Fibroblast of villous mesenchyme (primary cell): ENCODE measurements at regions not wholly inside any gene's neighbourhood (a gene's known extent, or its start where the extent isn't known, plus 50 kb on each side); places are given as distances from the start of the nearest gene placed in this dataset.

Source experiments
- DNase-seq: peaks from one replicate; pipeline ENCODE4 v3.0.0-alpha.2; 2010; ENCODE audit warnings: low read depth
- H3K4me3 ChIP-seq: 2 replicates; pipeline ENCODE4 v1.5.1; 2011; ENCODE audit warnings: low read depth, mild to moderate bottlenecking, low read length
- TF ChIP-seq, protein P1 (sequence below): IDR thresholded peaks from 2 replicates; pipeline ENCODE4 v1.5.1; 2012; ENCODE audit warnings: low read depth, mild to moderate bottlenecking, low read length; ENCODE audit not compliant: insufficient read depth

DNA sequence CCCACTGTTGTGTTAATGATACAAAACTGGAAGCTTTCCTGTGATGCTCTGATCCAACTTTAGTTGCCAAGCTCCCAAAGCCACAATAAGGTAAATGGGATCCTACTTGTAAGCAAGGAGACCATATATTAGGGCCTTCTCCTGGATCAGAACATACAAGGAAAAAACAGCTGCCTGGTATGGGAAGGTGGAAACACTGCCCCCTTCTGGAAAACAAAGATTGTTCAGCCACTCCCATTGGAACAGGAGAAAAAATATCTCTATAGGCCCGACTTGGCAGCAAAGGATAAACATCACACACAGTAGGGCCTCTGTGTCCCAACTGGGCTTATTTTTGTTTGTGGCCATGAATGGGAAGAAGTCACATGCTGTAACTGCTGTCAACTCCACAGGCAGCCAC is 166.5 kb downstream of the TBX22 start:
- no peak overlapping the region for H3K4me3 ChIP-seq
- no peak for DNase-seq
- TF ChIP-seq, protein P1, sequence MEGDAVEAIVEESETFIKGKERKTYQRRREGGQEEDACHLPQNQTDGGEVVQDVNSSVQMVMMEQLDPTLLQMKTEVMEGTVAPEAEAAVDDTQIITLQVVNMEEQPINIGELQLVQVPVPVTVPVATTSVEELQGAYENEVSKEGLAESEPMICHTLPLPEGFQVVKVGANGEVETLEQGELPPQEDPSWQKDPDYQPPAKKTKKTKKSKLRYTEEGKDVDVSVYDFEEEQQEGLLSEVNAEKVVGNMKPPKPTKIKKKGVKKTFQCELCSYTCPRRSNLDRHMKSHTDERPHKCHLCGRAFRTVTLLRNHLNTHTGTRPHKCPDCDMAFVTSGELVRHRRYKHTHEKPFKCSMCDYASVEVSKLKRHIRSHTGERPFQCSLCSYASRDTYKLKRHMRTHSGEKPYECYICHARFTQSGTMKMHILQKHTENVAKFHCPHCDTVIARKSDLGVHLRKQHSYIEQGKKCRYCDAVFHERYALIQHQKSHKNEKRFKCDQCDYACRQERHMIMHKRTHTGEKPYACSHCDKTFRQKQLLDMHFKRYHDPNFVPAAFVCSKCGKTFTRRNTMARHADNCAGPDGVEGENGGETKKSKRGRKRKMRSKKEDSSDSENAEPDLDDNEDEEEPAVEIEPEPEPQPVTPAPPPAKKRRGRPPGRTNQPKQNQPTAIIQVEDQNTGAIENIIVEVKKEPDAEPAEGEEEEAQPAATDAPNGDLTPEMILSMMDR = no peak

GRCh38 chrX:80184854-80185253 is 170.3 kb downstream of the TBX22 start:
- TF ChIP-seq, protein P1 = no peak

GRCh38 chrX:80206647-80207046 is 192.1 kb downstream of the TBX22 start:
- H3K4me3 ChIP-seq = no peak overlapping the region
- DNase-seq = no peak
- TF ChIP-seq, protein P1 = no peak

More at GRCh38 chrX:80184854-80185253, 170.3 kb downstream of the TBX22 start:
- H3K4me3 ChIP-seq = no peak overlapping the region
- no peak for DNase-seq

DNA sequence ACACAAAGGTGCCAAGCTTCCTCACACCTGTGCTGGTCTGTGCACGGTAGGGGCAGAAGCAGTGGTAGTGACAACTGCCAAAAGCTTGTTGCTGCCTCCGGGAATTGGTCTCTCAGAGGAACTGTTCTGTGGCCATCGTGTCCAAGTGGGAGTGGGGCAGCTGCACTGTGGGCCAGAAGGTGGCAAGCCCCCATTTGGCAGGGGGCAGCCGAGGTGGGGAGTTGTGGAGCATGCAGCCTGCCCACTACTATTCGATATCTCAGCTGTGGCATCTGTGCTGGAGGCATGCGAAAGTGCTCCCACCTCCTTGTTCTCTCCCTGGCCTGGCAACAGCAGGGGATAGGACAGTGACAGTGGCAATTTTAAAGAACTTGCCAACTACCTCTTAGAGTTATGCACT is 192.8 kb downstream of the TBX22 start:
- H3K4me3 ChIP-seq = no peak overlapping the region
- DNase-seq = no peak
- TF ChIP-seq, protein P1 = no peak

DNA sequence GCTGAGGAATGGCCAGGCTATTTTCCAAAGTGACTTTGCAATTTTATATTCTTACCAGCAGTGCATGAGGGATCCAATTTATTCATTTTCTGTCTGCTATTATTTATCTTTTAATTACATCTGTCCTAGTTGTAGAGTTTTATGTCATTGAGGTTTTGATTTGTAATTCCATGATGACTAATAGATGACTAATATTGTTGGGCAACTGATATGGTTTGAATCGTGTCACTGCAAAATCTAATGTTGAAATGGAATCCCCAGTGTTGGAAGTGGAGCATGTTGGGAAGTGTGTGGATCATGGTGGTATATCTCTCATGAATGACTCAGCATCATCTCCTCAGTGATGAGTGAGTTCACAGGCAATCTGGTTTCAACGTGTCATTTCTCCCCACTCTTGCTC is 201.5 kb downstream of the TBX22 start:
- no peak for DNase-seq
- TF ChIP-seq, protein P1 = no peak
- H3K4me3 ChIP-seq = no peak overlapping the region

- no peak overlapping the region for H3K4me3 ChIP-seq
- DNase-seq = no peak
- TF ChIP-seq, protein P1 = no peak
Observed at GRCh38 chrX:80223982-80224579, 196.2 kb upstream of the TENT5D start.

GRCh38 chrX:80229626-80230025 is 190.6 kb upstream of the TENT5D start:
- TF ChIP-seq, protein P1 = no peak
- no peak for DNase-seq
- H3K4me3 ChIP-seq = no peak overlapping the region
